Gastroesophageal sphincter (tissue), 3 donors: ENCODE measurements at regions not wholly inside any gene's neighbourhood (a gene's known extent, or its start where the extent isn't known, plus 50 kb on each side); places are given as distances from the start of the nearest gene placed in this dataset.

ENCODE experiments used
- POLR2A ChIP-seq, 2 donors: fragments of 450-650 bp; IDR thresholded peaks; one replicate each; pipeline ENCODE4 v1.6.1; 2017; ENCODE audit warnings: antibody characterized with exemption in 2 of 2, mild to moderate bottlenecking in 2 of 2, moderate library complexity in 1 of 2
- TF ChIP-seq, protein P1 (sequence below), 4 experiments: fragments of 200-600 bp in 2 of 4; fragments of 450-650 bp in 2 of 4; sonication (generic) in 1 of 4; IDR thresholded peaks; one replicate each; pipeline ENCODE4 v1.5.1; 2017 to 2019; ENCODE audit warnings: antibody characterized with exemption in 4 of 4, mild to moderate bottlenecking in 2 of 4, moderate library complexity in 2 of 4

DNA sequence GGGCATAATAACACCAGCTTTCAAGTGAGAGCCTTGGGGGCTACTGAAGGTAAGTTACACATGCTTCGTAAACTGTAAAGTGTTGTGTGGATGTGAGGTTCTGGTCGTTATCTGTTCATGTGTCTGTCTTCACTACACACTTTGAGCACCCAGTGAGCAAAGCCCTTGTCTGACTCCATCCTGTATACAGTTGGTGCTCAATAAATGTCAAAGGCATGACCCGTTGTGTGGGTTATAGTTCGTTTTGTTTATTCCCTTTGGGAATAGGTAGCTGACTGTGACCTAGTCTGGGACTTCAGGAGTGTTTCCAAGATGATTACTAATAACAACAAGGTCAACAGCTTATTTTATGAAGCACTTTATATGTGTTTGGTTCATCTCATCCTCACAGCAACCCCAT lies 146.9 kb downstream of the MIAT start:
- TF ChIP-seq, protein P1, sequence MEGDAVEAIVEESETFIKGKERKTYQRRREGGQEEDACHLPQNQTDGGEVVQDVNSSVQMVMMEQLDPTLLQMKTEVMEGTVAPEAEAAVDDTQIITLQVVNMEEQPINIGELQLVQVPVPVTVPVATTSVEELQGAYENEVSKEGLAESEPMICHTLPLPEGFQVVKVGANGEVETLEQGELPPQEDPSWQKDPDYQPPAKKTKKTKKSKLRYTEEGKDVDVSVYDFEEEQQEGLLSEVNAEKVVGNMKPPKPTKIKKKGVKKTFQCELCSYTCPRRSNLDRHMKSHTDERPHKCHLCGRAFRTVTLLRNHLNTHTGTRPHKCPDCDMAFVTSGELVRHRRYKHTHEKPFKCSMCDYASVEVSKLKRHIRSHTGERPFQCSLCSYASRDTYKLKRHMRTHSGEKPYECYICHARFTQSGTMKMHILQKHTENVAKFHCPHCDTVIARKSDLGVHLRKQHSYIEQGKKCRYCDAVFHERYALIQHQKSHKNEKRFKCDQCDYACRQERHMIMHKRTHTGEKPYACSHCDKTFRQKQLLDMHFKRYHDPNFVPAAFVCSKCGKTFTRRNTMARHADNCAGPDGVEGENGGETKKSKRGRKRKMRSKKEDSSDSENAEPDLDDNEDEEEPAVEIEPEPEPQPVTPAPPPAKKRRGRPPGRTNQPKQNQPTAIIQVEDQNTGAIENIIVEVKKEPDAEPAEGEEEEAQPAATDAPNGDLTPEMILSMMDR (IDR thresholded peaks at IDR 0.05), result no peak
- TF ChIP-seq POLR2A (IDR thresholded peaks at IDR 0.05), result no peak
